ENCODE measurements at regions not wholly inside any gene's neighbourhood (a gene's known extent, or its start where the extent isn't known, plus 50 kb on each side); places are given as distances from the start of the nearest gene placed in this dataset.

GRCh38 chr12:125797421-125798175 is 732.4 kb downstream of the AACS start (continued):
- no peak for TF ChIP-seq CTCF (IDR thresholded peaks at IDR 0.05; ENCODE audit: control extremely low read depth in 1 of 3, insufficient read depth in 1 of 3, low read depth in 1 of 3, low read length in 3 of 3)
- no peak for TF ChIP-seq TBP (IDR thresholded peaks at IDR 0.05; ENCODE audit: low read depth, low read length)
